H9 (cell line): ENCODE measurements at regions not wholly inside any gene's neighbourhood (a gene's known extent, or its start where the extent isn't known, plus 50 kb on each side); places are given as distances from the start of the nearest gene placed in this dataset.

Source experiments
- DNase-seq: peaks from one replicate; pipeline ENCODE4 v3.0.0-alpha.2; 2017
- H2AFZ ChIP-seq: one replicate; pipeline ENCODE4 v1.6.1; 2013; ENCODE audit warnings: mild to moderate bottlenecking, low read length, control low read depth, moderate library complexity
- H2AK5ac ChIP-seq: 2 replicates; pipeline ENCODE4 v1.6.1; 2013; ENCODE audit warnings: low read length, control low read depth, mixed read lengths; ENCODE audit not compliant: insufficient read length
- H2BK120ac ChIP-seq: one replicate; pipeline ENCODE4 v1.6.1; 2013; ENCODE audit warnings: low read depth, mild to moderate bottlenecking, low read length, control low read depth, inconsistent platforms; ENCODE audit not compliant: poor library complexity, severe bottlenecking
- H2BK12ac ChIP-seq: 2 replicates; pipeline ENCODE4 v1.6.1; 2013; ENCODE audit warnings: low read length, control low read depth, mixed read lengths, low read depth; ENCODE audit not compliant: insufficient read length
- H2BK15ac ChIP-seq: 2 replicates; pipeline ENCODE4 v1.6.1; 2013; ENCODE audit warnings: low read depth, low read length, control low read depth
- H2BK20ac ChIP-seq: one replicate; pipeline ENCODE4 v1.6.1; 2013; ENCODE audit warnings: low read depth, mild to moderate bottlenecking, low read length, control low read depth, inconsistent platforms; ENCODE audit not compliant: poor library complexity, severe bottlenecking
- H2BK5ac ChIP-seq: 2 replicates; pipeline ENCODE4 v1.6.1; 2013; ENCODE audit warnings: low read length, control low read depth, mixed read lengths; ENCODE audit not compliant: insufficient read length
- H3K14ac ChIP-seq: 2 replicates; pipeline ENCODE4 v1.6.1; 2013; ENCODE audit warnings: low read length, control low read depth; ENCODE audit not compliant: insufficient read depth
- H3K18ac ChIP-seq: 2 replicates; pipeline ENCODE4 v1.6.1; 2013; ENCODE audit warnings: low read depth, mild to moderate bottlenecking, mixed read lengths, low read length, control low read depth; ENCODE audit not compliant: insufficient read length
- H3K23ac ChIP-seq: 2 replicates; pipeline ENCODE4 v1.6.1; 2013; ENCODE audit warnings: low read length, control low read depth, mixed read lengths, low read depth; ENCODE audit not compliant: insufficient read length
- H3K23me2 ChIP-seq: 2 replicates; pipeline ENCODE4 v1.6.1; 2013; ENCODE audit warnings: low read depth, mild to moderate bottlenecking, mixed read lengths, low read length, control low read depth; ENCODE audit not compliant: insufficient read length, poor library complexity, severe bottlenecking
- H3K27ac ChIP-seq: 2 replicates; pipeline ENCODE4 v1.5.1; 2013; ENCODE audit warnings: low read length, control low read depth, mixed read lengths, low read depth; ENCODE audit not compliant: insufficient read length
- H3K27me3 ChIP-seq: 2 replicates; pipeline ENCODE4 v1.6.1; 2013; ENCODE audit warnings: low read length, control low read depth, inconsistent platforms; ENCODE audit not compliant: insufficient read depth
- H3K4ac ChIP-seq: 2 replicates; pipeline ENCODE4 v1.6.1; 2013; ENCODE audit warnings: low read depth, mild to moderate bottlenecking, control low read depth, inconsistent platforms, low read length, moderate library complexity
- H3K4me1 ChIP-seq: 2 replicates; pipeline ENCODE4 v1.6.1; 2013; ENCODE audit warnings: low read length, control low read depth, inconsistent platforms; ENCODE audit not compliant: insufficient read depth
- H3K4me2 ChIP-seq: 2 replicates; pipeline ENCODE4 v1.6.1; 2013; ENCODE audit warnings: low read length, control low read depth, mixed read lengths; ENCODE audit not compliant: insufficient read length, insufficient read depth
- H3K56ac ChIP-seq: 2 replicates; pipeline ENCODE4 v1.6.1; 2013; ENCODE audit warnings: low read depth, mild to moderate bottlenecking, mixed read lengths, low read length, control low read depth; ENCODE audit not compliant: insufficient read length
- H3K79me1 ChIP-seq: 2 replicates; pipeline ENCODE4 v1.6.1; 2013; ENCODE audit warnings: low read depth, mild to moderate bottlenecking, moderate library complexity, low read length, control low read depth, inconsistent platforms; ENCODE audit not compliant: insufficient read depth, poor library complexity, severe bottlenecking
- H3K79me2 ChIP-seq: 2 replicates; pipeline ENCODE4 v1.6.1; 2013; ENCODE audit warnings: low read length, control low read depth, inconsistent platforms; ENCODE audit not compliant: insufficient read depth
- H3K9ac ChIP-seq: 2 replicates; pipeline ENCODE4 v1.6.1; 2013; ENCODE audit warnings: low read length, control low read depth, mixed read lengths; ENCODE audit not compliant: insufficient read length; ENCODE audit errors: extremely low read depth
- H3K9me3 ChIP-seq: one replicate; pipeline ENCODE4 v1.6.1; 2013; ENCODE audit warnings: low read depth, low read length, inconsistent platforms; ENCODE audit not compliant: control insufficient read depth
- H3T11ph ChIP-seq: one replicate; pipeline ENCODE4 v1.6.1; 2013; ENCODE audit warnings: mild to moderate bottlenecking, low read length, control low read depth, inconsistent platforms
- H4K20me1 ChIP-seq: one replicate; pipeline ENCODE4 v1.6.1; 2013; ENCODE audit not compliant: control insufficient read depth, insufficient read length, insufficient read depth
- H4K5ac ChIP-seq: 2 replicates; pipeline ENCODE4 v1.6.1; 2013; ENCODE audit warnings: low read depth, mild to moderate bottlenecking, mixed read lengths, low read length, control low read depth; ENCODE audit not compliant: insufficient read length
- H4K8ac ChIP-seq: replicated peaks from 2 replicates; pipeline ENCODE4 v1.6.1; 2013; ENCODE audit warnings: low read length, control low read depth, mixed read lengths, low read depth; ENCODE audit not compliant: insufficient read length
- H4K91ac ChIP-seq: 2 replicates; pipeline ENCODE4 v1.6.1; 2013; ENCODE audit warnings: low read depth, mild to moderate bottlenecking, moderate library complexity, mixed read lengths, low read length, control low read depth; ENCODE audit not compliant: insufficient read length
- H3K27ac Mint-ChIP-seq, 3 experiments: 2 replicates in 2 of 3; 3 replicates in 1 of 3; pipeline ENCODE4 v1.8.0; 2020 to 2021; ENCODE audit warnings: mixed read lengths in 3 of 3, mild to moderate bottlenecking in 1 of 3, moderate library complexity in 1 of 3
- H3K27me3 Mint-ChIP-seq: 2 replicates; pipeline ENCODE4 v1.8.0; 2021; ENCODE audit warnings: low read depth, mild to moderate bottlenecking, moderate library complexity, mixed read lengths
- H3K36me3 Mint-ChIP-seq, 3 experiments: 2 replicates in 2 of 3; 3 replicates in 1 of 3; pipeline ENCODE4 v1.8.0; 2020 to 2021; ENCODE audit warnings: low read depth in 3 of 3, mixed read lengths in 3 of 3; ENCODE audit not compliant: insufficient read depth in 1 of 3
- H3K4me1 Mint-ChIP-seq, 2 experiments: 2 replicates each; pipeline ENCODE4 v1.8.0; 2020; ENCODE audit warnings: mixed read lengths in 2 of 2
- H3K4me3 Mint-ChIP-seq, 2 experiments: 2 replicates in 1 of 2; 3 replicates in 1 of 2; pipeline ENCODE4 v1.8.0; 2020 to 2021; ENCODE audit warnings: mild to moderate bottlenecking in 2 of 2, mixed read lengths in 2 of 2, moderate library complexity in 1 of 2
- H3K9me3 Mint-ChIP-seq, 2 experiments: 2 replicates in 1 of 2; 3 replicates in 1 of 2; pipeline ENCODE4 v1.8.0; 2020; ENCODE audit warnings: mild to moderate bottlenecking in 2 of 2, mixed read lengths in 2 of 2, moderate library complexity in 1 of 2
- TF ChIP-seq, protein P1 (sequence below): fragments of 200-600 bp; sonication (generic); conservative IDR thresholded peaks from 3 replicates; pipeline ENCODE4 v1.8.0; 2021; ENCODE audit warnings: antibody characterized with exemption, mild to moderate bottlenecking

DNA sequence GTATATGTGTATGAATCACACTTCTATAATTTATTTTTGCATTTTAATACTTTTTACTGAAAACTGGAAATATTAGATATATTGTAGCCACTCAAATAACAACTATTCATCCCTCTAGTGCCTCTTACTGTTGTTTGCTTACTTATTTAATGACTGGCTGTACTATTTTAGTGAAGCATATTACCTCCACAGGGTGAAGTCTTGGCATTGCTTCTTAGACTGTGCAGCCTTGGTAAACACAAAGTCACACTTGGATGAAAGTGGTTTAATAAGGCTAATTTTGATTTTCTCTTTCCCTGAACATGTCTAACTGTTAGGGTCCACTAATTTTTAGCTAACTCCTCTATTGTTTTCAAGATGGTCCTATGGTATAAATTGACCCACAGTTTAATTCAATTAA is 1043.2 kb upstream of the ADGRB3 start:
- Mint-ChIP-seq H3K36me3 (peaks cover 0 to 7% (median 0%) of the 10 kb centered on the region in 3 experiments; a peak in 1 of 7 replicates), H3K9me3 (peaks cover under 1 to 2% of the 10 kb centered on the region in 2 experiments; a peak in 1 of 5 replicates), H3K27me3 (no peaks in the 10 kb centered on the region), H3K27ac (no peak overlapping the region), H3K4me1 (no peaks in the 10 kb centered on the region), H3K4me3 (no peak overlapping the region)
- no peak overlapping the region for H3K4ac ChIP-seq
- H3K27ac ChIP-seq = no peak overlapping the region
- H3K27me3 ChIP-seq = no peaks in the 10 kb centered on the region
- no peak overlapping the region for H2AK5ac ChIP-seq
- no peaks in the 10 kb centered on the region for H3K9me3 ChIP-seq
- H4K5ac ChIP-seq = no peak overlapping the region
- no peak overlapping the region for H3K9ac ChIP-seq
- no peaks in the 10 kb centered on the region for H4K20me1 ChIP-seq
- no peak overlapping the region for H3K14ac ChIP-seq
- no peaks in the 10 kb centered on the region for H3K4me1 ChIP-seq
- no peak overlapping the region for H3K4me2 ChIP-seq
- H3K56ac ChIP-seq = no peak overlapping the region
- H3K79me1 ChIP-seq = no peaks in the 10 kb centered on the region
- H3K23ac ChIP-seq = no peak overlapping the region
- no peak overlapping the region for H2BK120ac ChIP-seq
- H2BK20ac ChIP-seq = no peak overlapping the region
- H3T11ph ChIP-seq = no peak overlapping the region
- DNase-seq = no peak
- no peak overlapping the region for H2BK5ac ChIP-seq
- no peak overlapping the region for H4K91ac ChIP-seq
- H2BK12ac ChIP-seq = no peak overlapping the region
- H3K23me2 ChIP-seq = no peaks in the 10 kb centered on the region
- TF ChIP-seq, protein P1, sequence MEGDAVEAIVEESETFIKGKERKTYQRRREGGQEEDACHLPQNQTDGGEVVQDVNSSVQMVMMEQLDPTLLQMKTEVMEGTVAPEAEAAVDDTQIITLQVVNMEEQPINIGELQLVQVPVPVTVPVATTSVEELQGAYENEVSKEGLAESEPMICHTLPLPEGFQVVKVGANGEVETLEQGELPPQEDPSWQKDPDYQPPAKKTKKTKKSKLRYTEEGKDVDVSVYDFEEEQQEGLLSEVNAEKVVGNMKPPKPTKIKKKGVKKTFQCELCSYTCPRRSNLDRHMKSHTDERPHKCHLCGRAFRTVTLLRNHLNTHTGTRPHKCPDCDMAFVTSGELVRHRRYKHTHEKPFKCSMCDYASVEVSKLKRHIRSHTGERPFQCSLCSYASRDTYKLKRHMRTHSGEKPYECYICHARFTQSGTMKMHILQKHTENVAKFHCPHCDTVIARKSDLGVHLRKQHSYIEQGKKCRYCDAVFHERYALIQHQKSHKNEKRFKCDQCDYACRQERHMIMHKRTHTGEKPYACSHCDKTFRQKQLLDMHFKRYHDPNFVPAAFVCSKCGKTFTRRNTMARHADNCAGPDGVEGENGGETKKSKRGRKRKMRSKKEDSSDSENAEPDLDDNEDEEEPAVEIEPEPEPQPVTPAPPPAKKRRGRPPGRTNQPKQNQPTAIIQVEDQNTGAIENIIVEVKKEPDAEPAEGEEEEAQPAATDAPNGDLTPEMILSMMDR = no peak
- no peaks in the 10 kb centered on the region for H3K79me2 ChIP-seq
- no peak overlapping the region for H4K8ac ChIP-seq
- no peak overlapping the region for H3K18ac ChIP-seq
- no peak overlapping the region for H2AFZ ChIP-seq
- no peak overlapping the region for H2BK15ac ChIP-seq
